ENCODE measurements at regions not wholly inside any gene's neighbourhood (a gene's known extent, or its start where the extent isn't known, plus 50 kb on each side); places are given as distances from the start of the nearest gene placed in this dataset.

GRCh38 chr20:4617484-4617883 lies 68.8 kb upstream of the PRNP start:
- TF ChIP-seq CTCF (IDR thresholded peaks at IDR 0.05; ENCODE audit: borderline replicate concordance, insufficient read depth, low read depth, low read length): no peak
- no peak overlapping the region for H3K4me3 ChIP-seq (ENCODE audit: low read depth, low read length)

- TF ChIP-seq CTCF (IDR thresholded peaks at IDR 0.05; ENCODE audit: borderline replicate concordance, insufficient read depth, low read depth, low read length): no peak
- no peak overlapping the region for H3K4me3 ChIP-seq (ENCODE audit: low read depth, low read length)
Observed at GRCh38 chr20:4617019-4617418, 69.2 kb upstream of the PRNP start.

- TF ChIP-seq CTCF (IDR thresholded peaks at IDR 0.05; ENCODE audit: borderline replicate concordance, insufficient read depth, low read depth, low read length): peak; percentile 41; the same call in 1 of the 2 replicates
- H3K4me3 ChIP-seq (ENCODE audit: low read depth, low read length): no peak overlapping the region
Observed at GRCh38 chr20:4613718-4614620, 72.3 kb upstream of the PRNP start.

GRCh38 chr20:4613184-4613583 lies 73.1 kb upstream of the PRNP start:
- no peak for TF ChIP-seq CTCF (IDR thresholded peaks at IDR 0.05; ENCODE audit: borderline replicate concordance, insufficient read depth, low read depth, low read length)
- no peak overlapping the region for H3K4me3 ChIP-seq (ENCODE audit: low read depth, low read length)

GRCh38 chr20:4610871-4611270 lies 75.4 kb upstream of the PRNP start:
- no peak for TF ChIP-seq CTCF (IDR thresholded peaks at IDR 0.05; ENCODE audit: borderline replicate concordance, insufficient read depth, low read depth, low read length)
- no peak overlapping the region for H3K4me3 ChIP-seq (ENCODE audit: low read depth, low read length)

- H3K4me3 ChIP-seq (ENCODE audit: low read depth, low read length): no peak overlapping the region
- TF ChIP-seq CTCF (IDR thresholded peaks at IDR 0.05; ENCODE audit: borderline replicate concordance, insufficient read depth, low read depth, low read length): no peak
Observed at GRCh38 chr20:4609511-4609910, 76.7 kb upstream of the PRNP start.

GRCh38 chr20:4608861-4609260 lies 77.4 kb upstream of the PRNP start:
- no peak for TF ChIP-seq CTCF (IDR thresholded peaks at IDR 0.05; ENCODE audit: borderline replicate concordance, insufficient read depth, low read depth, low read length)
- H3K4me3 ChIP-seq (ENCODE audit: low read depth, low read length): no peak overlapping the region
